AG10803 (cell line): ENCODE measurements at regions not wholly inside any gene's neighbourhood (a gene's known extent, or its start where the extent isn't known, plus 50 kb on each side); places are given as distances from the start of the nearest gene placed in this dataset.

Experiments used
- DNase-seq: peaks from one replicate; pipeline ENCODE4 v3.0.0; 2010; ENCODE audit warnings: low read depth
- H3K4me3 ChIP-seq: 2 replicates; pipeline ENCODE4 v1.5.1; 2011; ENCODE audit warnings: mild to moderate bottlenecking, low read length, control low read depth
- TF ChIP-seq, protein P1 (sequence below): conservative IDR thresholded peaks from 2 replicates; pipeline ENCODE4 v1.5.1; 2011; ENCODE audit warnings: mild to moderate bottlenecking, low read length, control low read depth, inconsistent platforms

DNA sequence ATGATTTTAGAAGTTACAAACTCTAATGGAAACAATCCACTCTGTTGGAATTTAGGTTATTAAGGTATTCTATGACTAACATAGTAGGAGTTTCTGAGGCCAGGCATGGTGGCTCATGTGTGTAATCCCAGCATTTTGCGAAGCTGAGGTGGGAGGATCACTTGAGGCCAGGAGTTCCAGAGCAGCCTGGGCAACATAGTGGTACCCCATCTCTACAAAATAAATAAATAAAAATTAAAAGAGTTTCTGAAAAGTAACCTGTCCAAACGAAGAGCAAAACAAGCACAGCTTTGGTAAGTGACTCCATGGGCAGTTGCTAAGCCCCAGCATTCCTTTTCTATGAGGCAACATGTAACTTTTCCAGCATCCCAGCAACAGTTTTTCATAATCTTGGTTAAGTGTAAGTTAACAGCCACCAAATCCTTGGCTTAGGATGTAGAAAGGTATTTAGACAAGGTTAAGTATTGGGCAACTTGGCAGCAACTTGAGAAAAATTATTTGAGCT, 86.3 kb downstream of the SOX4 start:
- no peak overlapping the region for H3K4me3 ChIP-seq
- TF ChIP-seq, protein P1, sequence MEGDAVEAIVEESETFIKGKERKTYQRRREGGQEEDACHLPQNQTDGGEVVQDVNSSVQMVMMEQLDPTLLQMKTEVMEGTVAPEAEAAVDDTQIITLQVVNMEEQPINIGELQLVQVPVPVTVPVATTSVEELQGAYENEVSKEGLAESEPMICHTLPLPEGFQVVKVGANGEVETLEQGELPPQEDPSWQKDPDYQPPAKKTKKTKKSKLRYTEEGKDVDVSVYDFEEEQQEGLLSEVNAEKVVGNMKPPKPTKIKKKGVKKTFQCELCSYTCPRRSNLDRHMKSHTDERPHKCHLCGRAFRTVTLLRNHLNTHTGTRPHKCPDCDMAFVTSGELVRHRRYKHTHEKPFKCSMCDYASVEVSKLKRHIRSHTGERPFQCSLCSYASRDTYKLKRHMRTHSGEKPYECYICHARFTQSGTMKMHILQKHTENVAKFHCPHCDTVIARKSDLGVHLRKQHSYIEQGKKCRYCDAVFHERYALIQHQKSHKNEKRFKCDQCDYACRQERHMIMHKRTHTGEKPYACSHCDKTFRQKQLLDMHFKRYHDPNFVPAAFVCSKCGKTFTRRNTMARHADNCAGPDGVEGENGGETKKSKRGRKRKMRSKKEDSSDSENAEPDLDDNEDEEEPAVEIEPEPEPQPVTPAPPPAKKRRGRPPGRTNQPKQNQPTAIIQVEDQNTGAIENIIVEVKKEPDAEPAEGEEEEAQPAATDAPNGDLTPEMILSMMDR: no peak
- peak; percentile 86 for DNase-seq

DNA sequence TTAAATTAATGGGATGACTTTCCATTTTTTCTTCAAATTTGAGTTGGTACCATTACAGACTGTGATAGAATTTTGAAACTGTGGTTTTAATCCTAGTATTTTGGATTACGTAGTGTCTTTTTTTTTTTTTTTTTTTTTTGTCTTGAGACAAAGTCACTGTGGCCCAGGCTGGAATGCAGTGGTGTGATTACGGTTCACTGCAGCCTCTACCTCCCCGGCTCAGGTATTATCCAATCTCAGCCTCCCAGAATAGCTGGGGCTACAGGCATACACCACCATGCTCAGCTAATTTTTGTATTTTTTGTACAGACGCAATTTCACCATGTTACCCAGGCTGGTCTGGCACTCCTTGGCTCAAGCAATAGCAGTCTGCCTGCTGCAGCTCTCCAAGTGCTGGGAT, 87.1 kb downstream of the SOX4 start:
- no peak for DNase-seq
- TF ChIP-seq, protein P1: no peak
- H3K4me3 ChIP-seq: no peak overlapping the region

DNA sequence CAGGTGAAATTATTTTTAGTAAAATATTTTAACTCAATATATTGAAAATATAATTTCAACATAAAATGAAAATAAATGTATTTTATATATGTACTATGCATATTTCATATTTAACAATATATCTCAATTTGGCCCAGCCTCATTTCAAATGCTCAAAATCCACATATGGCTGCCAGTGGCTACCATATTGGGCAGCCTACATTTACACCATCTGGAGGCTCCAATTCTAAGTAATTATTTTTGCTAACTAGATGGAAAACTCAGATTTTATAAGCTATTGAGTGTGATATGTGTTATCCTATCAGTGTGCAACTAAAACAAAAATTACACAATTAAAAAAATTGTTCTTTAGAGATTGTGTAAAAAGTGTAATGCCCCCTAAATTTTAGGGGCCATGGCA, 96.9 kb downstream of the SOX4 start:
- TF ChIP-seq, protein P1: no peak
- no peak overlapping the region for H3K4me3 ChIP-seq
- no peak for DNase-seq

DNA sequence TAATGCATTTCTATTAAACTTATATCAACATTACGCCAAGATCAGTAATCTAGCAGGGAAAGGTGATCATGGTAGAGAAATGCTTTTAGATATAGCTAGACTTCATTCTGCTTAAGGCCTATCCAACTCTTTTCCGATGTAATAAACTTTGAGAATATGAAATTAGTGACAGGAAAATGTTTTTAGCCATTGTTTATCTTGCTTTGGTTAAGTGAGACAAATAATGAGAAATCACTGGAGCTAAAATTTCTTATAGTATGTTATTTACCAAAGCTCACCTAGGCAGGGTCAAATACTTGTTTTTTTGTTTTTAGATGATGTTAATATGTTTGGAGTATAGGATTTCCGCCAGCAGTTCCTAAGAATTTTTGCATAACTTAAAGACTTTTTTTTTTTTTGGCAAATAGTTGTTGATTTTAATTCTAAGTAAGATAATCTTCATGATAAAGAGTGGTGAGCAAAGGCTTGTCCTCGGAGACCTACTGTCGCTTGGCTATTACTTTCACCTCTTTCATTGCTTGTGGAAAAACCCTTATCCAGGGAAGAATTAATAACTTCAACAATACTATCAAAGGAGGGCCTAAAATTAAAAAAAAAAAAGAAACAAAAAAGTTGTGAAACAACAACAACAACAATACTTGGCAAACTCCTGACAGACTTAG, 98.3 kb downstream of the SOX4 start:
- TF ChIP-seq, protein P1: no peak
- DNase-seq: no peak
- H3K4me3 ChIP-seq: no peak overlapping the region

DNA sequence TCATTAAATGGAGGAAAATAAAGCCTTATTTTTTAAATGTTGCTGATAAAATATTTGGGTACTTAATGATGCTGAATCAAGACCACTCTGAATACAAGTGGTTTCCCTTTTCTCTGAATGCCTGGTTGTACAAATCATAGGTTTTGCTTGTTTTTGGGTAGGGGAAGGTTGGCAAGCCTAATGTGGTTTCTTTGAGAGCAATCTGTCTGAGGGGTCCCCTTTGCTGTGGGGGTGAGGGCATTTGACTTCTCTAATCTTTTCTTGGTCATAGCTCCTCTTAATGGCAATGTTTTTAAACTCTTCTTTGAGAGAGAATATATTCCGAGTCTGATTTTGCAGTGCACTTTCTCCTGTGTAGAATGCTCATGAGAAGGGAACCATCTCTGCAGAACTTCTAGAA, 99.2 kb downstream of the SOX4 start:
- no peak overlapping the region for H3K4me3 ChIP-seq
- TF ChIP-seq, protein P1: no peak
- DNase-seq: no peak

DNA sequence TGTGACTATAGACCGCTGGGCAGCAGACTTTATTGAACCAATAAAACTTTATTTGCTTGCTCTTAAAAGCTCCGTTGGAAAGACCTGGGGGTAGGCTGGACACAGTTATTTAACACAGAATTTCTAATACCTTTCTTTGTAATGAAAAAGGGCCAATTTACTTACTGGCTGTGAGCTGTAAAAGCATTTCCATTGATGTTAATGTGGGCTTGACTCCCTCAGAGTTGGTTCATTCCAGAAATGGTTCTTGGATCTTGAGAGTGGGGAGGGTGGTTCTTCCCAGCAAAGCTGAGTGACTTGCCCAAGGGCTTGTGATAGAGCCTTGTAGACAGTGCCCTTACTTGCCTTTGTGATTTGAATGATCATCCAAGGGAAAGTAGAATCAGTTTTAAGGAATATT, 100.6 kb downstream of the SOX4 start:
- DNase-seq: no peak
- TF ChIP-seq, protein P1: no peak
- H3K4me3 ChIP-seq: no peak overlapping the region

- TF ChIP-seq, protein P1: no peak
- no peak overlapping the region for H3K4me3 ChIP-seq
- DNase-seq: no peak
Measured at GRCh38 chr6:21707524-21708319, 114.2 kb downstream of the SOX4 start.
